SK-N-SH (cell line): ENCODE measurements at regions not wholly inside any gene's neighbourhood (a gene's known extent, or its start where the extent isn't known, plus 50 kb on each side); places are given as distances from the start of the nearest gene placed in this dataset.

Experiments used
- CTCF ChIA-PET: fragments of 300-600, 350-600 bp; formaldehyde crosslinking; extraction: SDS; loops from one replicate; lab custom pipeline; 2021; lab: Yijun Ruan, JAX
- POLR2A ChIA-PET: fragments of 350-600 bp; sonication (Branson Sonifier 250); formaldehyde crosslinking; extraction: SDS; loops from one replicate; lab custom pipeline; 2020; ENCODE audit warnings: antibody characterized with exemption, inconsistent platforms; lab: Yijun Ruan, JAX
- DNase-seq: peaks from one replicate; pipeline ENCODE4 v3.0.0; 2012
- H2AFZ ChIP-seq: fragments of 200-600 bp; sonication (generic); 2 replicates; pipeline ENCODE4 v1.8.1; 2016; ENCODE audit warnings: antibody characterized with exemption, mild to moderate bottlenecking, low read depth
- H3F3A ChIP-seq: fragments of 200-600 bp; sonication (generic); replicated peaks from 2 replicates; pipeline ENCODE3; 2016; ENCODE audit warnings: antibody characterized with exemption, mild to moderate bottlenecking; ENCODE audit not compliant: insufficient read depth
- H3K27ac ChIP-seq, 2 experiments: fragments of 200-500 bp in 1 of 2; fragments of 200-600 bp in 1 of 2; sonication (Bioruptor generic) in 1 of 2; sonication (generic), shearing (Covaris generic) in 1 of 2; 2 replicates each; pipeline versions ENCODE4 v1.5.1 to v1.6.1; 2014 to 2016; ENCODE audit warnings: low read depth in 2 of 2, inconsistent platforms in 1 of 2, low read length in 1 of 2, mild to moderate bottlenecking in 1 of 2, mixed read lengths in 1 of 2
- H3K27me3 ChIP-seq: fragments of 200-600 bp; sonication (generic), shearing (Covaris generic); 2 replicates; pipeline ENCODE4 v1.6.1; 2016; ENCODE audit warnings: mixed run types; ENCODE audit not compliant: insufficient read depth
- H3K36me3 ChIP-seq, 2 experiments: fragments of 200-500 bp in 1 of 2; fragments of 200-600 bp in 1 of 2; sonication (Bioruptor generic) in 1 of 2; sonication (generic) in 1 of 2; replicated peaks in 1 of 2; 2 replicates each; pipeline versions ENCODE3 to v1.5.1; 2014 to 2016; ENCODE audit warnings: low read length in 1 of 2, mild to moderate bottlenecking in 1 of 2; ENCODE audit not compliant: insufficient read depth in 2 of 2, control insufficient read depth in 1 of 2
- H3K4me1 ChIP-seq, 2 experiments: fragments of 200-500 bp in 1 of 2; fragments of 200-600 bp in 1 of 2; sonication (Bioruptor generic) in 1 of 2; sonication (generic), shearing (Covaris generic) in 1 of 2; 2 replicates each; pipeline versions ENCODE4 v1.5.1 to v1.6.1; 2014 to 2016; ENCODE audit warnings: low read depth in 1 of 2, low read length in 1 of 2, mixed run types in 1 of 2; ENCODE audit not compliant: insufficient read depth in 2 of 2, control insufficient read depth in 1 of 2
- H3K4me2 ChIP-seq: fragments of 200-600 bp; sonication (generic), shearing (Covaris generic); 2 replicates; pipeline ENCODE4 v1.6.1; 2017; ENCODE audit warnings: mixed run types
- H3K4me3 ChIP-seq, 2 experiments: fragments of 200-500 bp in 1 of 2; fragments of 200-600 bp in 1 of 2; sonication (Bioruptor generic) in 1 of 2; sonication (generic), shearing (Covaris generic) in 1 of 2; 2 replicates each; pipeline versions ENCODE4 v1.5.1 to v1.8.1; 2014 to 2016; ENCODE audit warnings: low read depth in 2 of 2, inconsistent platforms in 1 of 2, low read length in 1 of 2, mild to moderate bottlenecking in 1 of 2, mixed read lengths in 1 of 2, moderate library complexity in 1 of 2
- H3K79me2 ChIP-seq: fragments of 200-600 bp; sonication (generic); 2 replicates; pipeline ENCODE4 v1.8.1; 2017; ENCODE audit warnings: mild to moderate bottlenecking; ENCODE audit not compliant: insufficient read depth
- H3K9ac ChIP-seq: fragments of 200-600 bp; sonication (generic); 2 replicates; pipeline ENCODE4 v1.6.1; 2017; ENCODE audit warnings: mixed run types
- H3K9me2 ChIP-seq: fragments of 200-600 bp; sonication (generic); 2 replicates; pipeline ENCODE4 v1.6.1; 2017; ENCODE audit warnings: mixed run types
- H3K9me3 ChIP-seq: fragments of 200-600 bp; sonication (generic); 2 replicates; pipeline ENCODE4 v1.6.1; 2017; ENCODE audit warnings: mixed run types, mild to moderate bottlenecking, moderate library complexity
- H4K20me1 ChIP-seq: fragments of 200-600 bp; sonication (generic); 2 replicates; pipeline ENCODE4 v1.6.1; 2017; ENCODE audit warnings: mild to moderate bottlenecking, mixed run types; ENCODE audit not compliant: insufficient read depth
- CHD2 ChIP-seq: fragments of 150-350 bp; IDR thresholded peaks from 2 replicates; pipeline ENCODE4 v1.6.1; 2018; ENCODE audit warnings: low read length; ENCODE audit not compliant: partially characterized antibody
- CTCF ChIP-seq: fragments of 200-600 bp; sonication (generic); IDR thresholded peaks from 2 replicates; pipeline ENCODE4 v1.6.1; 2017; ENCODE audit warnings: antibody characterized with exemption, mild to moderate bottlenecking, moderate library complexity
- EZH2phosphoT487 ChIP-seq: fragments of 200-600 bp; sonication (generic); IDR thresholded peaks from 2 replicates; pipeline ENCODE4 v1.6.1; 2017; ENCODE audit warnings: low read depth, mixed run types, mild to moderate bottlenecking, antibody characterized with exemption, moderate library complexity, borderline replicate concordance
- FOXM1 ChIP-seq: IDR thresholded peaks from 2 replicates; pipeline ENCODE4 v1.4.0; 2012; ENCODE audit warnings: low read depth, mild to moderate bottlenecking
- GABPA ChIP-seq: IDR thresholded peaks from 2 replicates; pipeline ENCODE4 v1.4.0; 2012; ENCODE audit warnings: low read depth, mild to moderate bottlenecking
- IRF3 ChIP-seq: fragments of 150-350 bp; IDR thresholded peaks from 2 replicates; pipeline ENCODE4 v1.6.1; 2016; ENCODE audit warnings: mild to moderate bottlenecking, low read depth, low read length
- POLR2AphosphoS5 ChIP-seq: IDR thresholded peaks from 2 replicates; pipeline ENCODE4 v1.6.1; 2012; ENCODE audit warnings: low read depth, low read length
- RXRA ChIP-seq: IDR thresholded peaks from 2 replicates; pipeline ENCODE4 v1.4.0; 2012; ENCODE audit warnings: low read depth, mild to moderate bottlenecking, borderline replicate concordance
- TAF1 ChIP-seq: IDR thresholded peaks from 2 replicates; pipeline ENCODE4 v1.6.1; 2012; ENCODE audit warnings: low read depth, mild to moderate bottlenecking, low read length, moderate library complexity, borderline replicate concordance
- WGBS: methylation state at CpG from one replicate; pipeline ENCODE4 v1.1.6; 2017; ENCODE audit warnings: low lambda C conversion rate; 5-methylcytosine and 5-hydroxymethylcytosine counted together

- H3K4me1 ChIP-seq: no peaks in the 10 kb centered on the region
- H3K4me3 ChIP-seq: no peak overlapping the region
- H3K4me2 ChIP-seq: no peak overlapping the region
- no peak overlapping the region; the same call in 1 of the 2 replicates for H2AFZ ChIP-seq
- 38% methylated on average over 7 of the region's 7 CpGs for WGBS
- no peaks in the 10 kb centered on the region for H4K20me1 ChIP-seq
- no peaks in the 10 kb centered on the region for H3K79me2 ChIP-seq
- H3K36me3 ChIP-seq: no peaks in the 10 kb centered on the region
- no peaks in the 10 kb centered on the region for H3F3A ChIP-seq
- ChIA-PET POLR2A (no interaction called here), CTCF (no interaction called here)
- no peak overlapping the region for H3K27ac ChIP-seq
- no peaks in the 10 kb centered on the region for H3K9me2 ChIP-seq
- H3K9me3 ChIP-seq: no peaks in the 10 kb centered on the region
- H3K9ac ChIP-seq: no peak overlapping the region
- no peak for TF ChIP-seq IRF3
- TF ChIP-seq RXRA: no peak
- no peak for TF ChIP-seq TAF1
- no peak for TF ChIP-seq POLR2AphosphoS5
- TF ChIP-seq GABPA: no peak
- TF ChIP-seq CHD2: no peak
- TF ChIP-seq CTCF: no peak
- DNase-seq: no peak
- H3K27me3 ChIP-seq: no peaks in the 10 kb centered on the region
These were observed 1508.3 kb upstream of the TENM3 start for GRCh38 chr4:180734753-180735432.

- Histone ChIP-seq H3K79me2 (no peaks in the 10 kb centered on the region), H3K9ac (no peak overlapping the region), H3K9me3 (no peaks in the 10 kb centered on the region), H3K27me3 (no peaks in the 10 kb centered on the region), H3K4me1 (peaks cover 0 to 2% of the 10 kb centered on the region in 2 experiments; a peak in 2 of 4 replicates), H3F3A (no peaks in the 10 kb centered on the region), H3K9me2 (no peaks in the 10 kb centered on the region), H3K36me3 (no peaks in the 10 kb centered on the region), H4K20me1 (no peaks in the 10 kb centered on the region), H2AFZ (no peak overlapping the region), H3K4me3 (no peak overlapping the region), H3K4me2 (no peak overlapping the region), H3K27ac (no peak overlapping the region)
- ChIA-PET CTCF (no interaction called here), POLR2A (no interaction called here)
- DNase-seq: no peak
- TF ChIP-seq GABPA (no peak), EZH2phosphoT487 (no peak), FOXM1 (no peak), RXRA (no peak)
- 43% methylated on average over 1 of the region's 1 CpG for whole genome bisulfite sequencing
These were observed 1501.5 kb upstream of the TENM3 start for GRCh38 chr4:180741703-180742102.
